Body of pancreas (tissue), 4 donors: ENCODE measurements at regions not wholly inside any gene's neighbourhood (a gene's known extent, or its start where the extent isn't known, plus 50 kb on each side); places are given as distances from the start of the nearest gene placed in this dataset.

ENCODE experiments used
- POLR2A ChIP-seq, 3 donors: fragments of 450-650 bp; IDR thresholded peaks; one replicate each; pipeline ENCODE4 v1.6.1; 2016; ENCODE audit warnings: antibody characterized with exemption in 3 of 3, mild to moderate bottlenecking in 2 of 3
- TF ChIP-seq, protein P1 (sequence below), 7 experiments: fragments of 450-650 bp in 4 of 7; fragments of 200-600 bp in 3 of 7; sonication (generic) in 3 of 7; IDR thresholded peaks; one replicate each; pipeline ENCODE4 v1.5.1; 2016 to 2019; ENCODE audit warnings: antibody characterized with exemption in 7 of 7

DNA sequence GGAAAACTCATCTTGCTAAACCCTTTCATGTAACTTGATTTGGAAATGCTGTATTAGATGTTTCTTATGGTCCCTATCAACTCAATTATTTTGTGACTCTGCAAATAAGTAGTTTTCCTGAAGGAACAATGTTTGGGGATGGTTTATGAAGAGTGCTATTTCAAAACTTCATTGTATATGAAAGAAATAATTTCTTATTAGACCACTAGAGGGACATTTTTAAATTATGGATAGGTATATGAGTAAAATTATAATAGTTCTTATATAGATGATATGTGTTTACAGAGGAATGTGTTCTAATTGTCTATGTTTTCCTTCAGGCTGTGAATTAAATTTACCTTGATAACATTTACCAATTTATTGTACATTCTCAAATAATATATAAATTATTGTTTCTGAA is 509.4 kb upstream of the RAG2 start:
- TF ChIP-seq, protein P1, sequence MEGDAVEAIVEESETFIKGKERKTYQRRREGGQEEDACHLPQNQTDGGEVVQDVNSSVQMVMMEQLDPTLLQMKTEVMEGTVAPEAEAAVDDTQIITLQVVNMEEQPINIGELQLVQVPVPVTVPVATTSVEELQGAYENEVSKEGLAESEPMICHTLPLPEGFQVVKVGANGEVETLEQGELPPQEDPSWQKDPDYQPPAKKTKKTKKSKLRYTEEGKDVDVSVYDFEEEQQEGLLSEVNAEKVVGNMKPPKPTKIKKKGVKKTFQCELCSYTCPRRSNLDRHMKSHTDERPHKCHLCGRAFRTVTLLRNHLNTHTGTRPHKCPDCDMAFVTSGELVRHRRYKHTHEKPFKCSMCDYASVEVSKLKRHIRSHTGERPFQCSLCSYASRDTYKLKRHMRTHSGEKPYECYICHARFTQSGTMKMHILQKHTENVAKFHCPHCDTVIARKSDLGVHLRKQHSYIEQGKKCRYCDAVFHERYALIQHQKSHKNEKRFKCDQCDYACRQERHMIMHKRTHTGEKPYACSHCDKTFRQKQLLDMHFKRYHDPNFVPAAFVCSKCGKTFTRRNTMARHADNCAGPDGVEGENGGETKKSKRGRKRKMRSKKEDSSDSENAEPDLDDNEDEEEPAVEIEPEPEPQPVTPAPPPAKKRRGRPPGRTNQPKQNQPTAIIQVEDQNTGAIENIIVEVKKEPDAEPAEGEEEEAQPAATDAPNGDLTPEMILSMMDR (IDR thresholded peaks at IDR 0.05), result no peak
- TF ChIP-seq POLR2A (IDR thresholded peaks at IDR 0.05), result no peak
